IPS DF 4.7 (cell line): ENCODE measurements at regions not wholly inside any gene's neighbourhood (a gene's known extent, or its start where the extent isn't known, plus 50 kb on each side); places are given as distances from the start of the nearest gene placed in this dataset.

Experiments used
- DNase-seq: peaks from one replicate; pipeline ENCODE4 v3.0.0-alpha.2; 2013; ENCODE audit warnings: low spot score; ENCODE audit errors: extremely low read depth

DNA sequence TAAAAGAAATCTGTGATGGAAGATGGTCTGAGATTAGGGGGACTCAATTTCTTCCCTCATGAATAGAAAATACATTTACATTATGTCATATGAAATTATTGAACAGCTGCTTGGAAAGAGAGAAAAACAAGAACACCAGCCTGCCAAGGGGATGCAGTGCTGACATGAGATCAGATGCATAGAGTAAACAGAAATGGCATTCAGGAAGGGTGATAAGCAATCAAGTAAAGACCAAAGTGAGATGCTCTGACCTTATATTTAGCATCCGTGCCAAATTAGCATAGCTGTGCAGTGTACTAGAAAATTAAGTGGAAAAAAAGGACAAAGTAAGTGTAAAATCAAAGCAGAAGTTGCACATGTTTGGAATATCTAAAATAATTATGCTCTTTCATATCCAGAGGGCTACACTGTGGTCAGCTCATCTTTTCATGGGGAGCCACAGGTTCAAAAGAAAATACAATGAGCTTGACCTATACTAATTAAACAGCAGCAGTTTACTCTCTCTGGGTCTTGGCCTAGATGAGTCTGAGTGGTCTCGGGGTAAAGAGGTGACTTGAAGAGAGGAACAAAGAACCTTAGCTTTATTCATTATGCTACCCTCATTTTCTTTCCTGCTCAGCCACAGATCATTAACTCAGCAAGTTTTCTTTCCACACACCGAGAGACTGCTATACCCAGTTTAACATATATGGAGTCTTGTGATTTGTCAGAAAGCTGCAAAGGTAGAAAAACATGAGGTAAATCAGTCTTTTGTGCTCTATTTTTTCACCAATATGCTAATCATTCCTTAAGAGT lies 359.4 kb upstream of the FOXG1 start:
- DNase-seq = no peak

DNA sequence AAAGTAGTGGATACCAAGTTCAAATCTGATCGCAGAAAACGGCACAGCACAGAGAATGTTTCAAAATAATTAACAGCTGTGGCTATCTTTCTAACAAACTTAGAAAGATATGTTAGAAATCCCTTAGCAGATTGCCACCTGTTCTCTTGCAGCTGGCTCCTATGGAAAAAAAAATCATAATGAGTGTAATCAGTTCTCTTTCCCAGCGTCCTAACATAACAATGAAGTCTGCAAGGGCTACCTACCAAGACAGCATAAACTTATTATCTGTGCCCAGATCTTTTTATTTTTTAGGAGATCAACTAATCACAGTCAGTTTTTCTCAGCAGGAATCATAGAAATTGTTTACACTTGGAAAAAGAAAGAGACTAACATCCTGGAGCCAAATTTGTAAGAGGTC lies 358.6 kb upstream of the FOXG1 start:
- DNase-seq = no peak

DNA sequence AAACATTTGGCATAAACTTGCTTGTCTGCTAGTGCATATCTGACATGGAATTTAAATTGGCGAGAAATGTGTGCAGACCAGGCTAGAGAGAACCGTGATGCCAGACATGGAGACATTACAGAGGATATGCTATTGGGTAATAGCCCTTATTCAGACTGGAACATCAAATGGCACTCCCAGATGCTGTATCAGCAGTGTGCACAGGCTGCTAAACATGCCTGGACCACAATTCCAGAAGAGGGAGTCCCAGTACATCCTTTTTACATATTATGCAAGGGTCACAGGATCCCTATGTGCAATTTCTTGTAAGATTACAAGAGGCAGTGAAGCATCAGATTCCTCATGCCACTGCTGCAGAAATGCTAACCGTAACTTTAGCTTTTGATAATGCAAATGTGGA lies 354.5 kb upstream of the FOXG1 start:
- DNase-seq = no peak

DNA sequence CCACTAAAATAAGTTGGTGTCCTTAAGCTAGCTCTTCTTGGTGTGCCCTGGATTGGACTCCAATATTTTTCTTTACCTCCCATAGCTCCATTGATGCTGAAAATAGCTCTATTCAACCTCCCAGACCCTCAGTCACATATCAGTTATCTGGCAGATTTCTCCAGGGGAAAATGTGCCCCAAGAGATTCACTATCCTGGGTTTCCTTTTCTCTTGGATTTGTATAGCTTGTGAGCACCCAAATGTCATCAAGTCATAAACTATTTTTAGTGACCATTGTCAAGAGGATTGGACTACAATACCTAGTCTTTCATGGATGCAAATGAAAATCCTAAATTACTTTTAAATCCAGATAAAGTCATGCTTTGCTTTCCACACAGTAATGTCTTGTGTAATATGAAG lies 339.6 kb upstream of the FOXG1 start:
- DNase-seq = no peak

DNA sequence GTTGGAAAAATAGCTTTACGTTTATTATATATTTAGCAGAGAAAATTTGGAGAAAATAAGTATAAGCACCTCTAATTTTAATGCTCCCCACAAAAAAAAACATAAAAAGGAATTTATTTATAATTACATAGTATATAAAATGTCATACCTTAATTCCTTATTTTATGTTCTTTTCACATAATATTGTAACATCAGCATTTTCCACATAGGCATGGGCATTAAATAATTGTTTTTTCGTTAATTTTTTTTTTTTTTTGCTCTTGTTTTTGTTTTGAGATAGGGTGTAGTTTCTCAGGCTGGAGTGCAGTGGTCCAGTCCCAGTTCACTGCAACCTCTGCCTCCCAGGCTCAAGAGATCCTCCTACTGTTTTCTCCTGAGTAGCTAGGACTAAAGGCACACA lies 329.8 kb upstream of the FOXG1 start:
- no peak for DNase-seq

DNA sequence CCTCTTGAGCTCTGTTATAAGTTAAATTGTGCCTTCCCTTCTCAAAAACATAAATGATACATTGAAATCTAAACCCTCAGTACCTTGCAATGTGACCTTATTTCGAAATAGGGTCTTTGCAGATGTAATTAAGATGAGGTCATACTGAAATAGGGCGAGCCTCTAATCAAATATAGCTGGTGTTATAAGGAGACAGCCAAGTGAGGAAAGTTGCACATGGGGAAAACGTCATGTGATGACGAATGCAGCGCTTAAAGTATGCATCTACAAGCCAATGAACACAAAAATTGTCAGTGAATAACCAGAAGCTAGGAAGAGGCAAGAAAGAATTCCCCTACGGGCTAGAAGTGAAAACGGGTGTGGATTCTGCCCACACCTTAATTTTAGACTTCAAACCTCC lies 305.2 kb upstream of the FOXG1 start:
- no peak for DNase-seq

DNA sequence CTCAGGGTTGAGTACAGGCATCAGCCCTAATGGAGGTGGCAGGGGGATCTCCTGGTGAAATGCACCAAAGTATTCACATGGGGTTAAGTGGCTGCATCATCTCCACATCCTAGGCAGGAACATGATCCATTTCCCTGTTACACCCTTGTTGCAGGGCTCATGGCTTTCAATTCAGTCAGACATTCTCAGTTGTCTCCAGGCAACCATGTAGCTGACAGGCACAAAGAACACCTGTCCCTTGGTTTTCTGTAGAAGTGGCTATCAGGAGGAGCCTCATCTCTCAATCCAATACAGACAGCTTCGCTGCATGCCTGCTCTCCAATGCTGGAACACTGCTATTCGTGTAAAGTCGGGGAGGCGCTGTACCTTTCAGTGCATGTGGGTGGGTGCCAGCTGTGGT lies 299.0 kb upstream of the FOXG1 start:
- DNase-seq = no peak

DNA sequence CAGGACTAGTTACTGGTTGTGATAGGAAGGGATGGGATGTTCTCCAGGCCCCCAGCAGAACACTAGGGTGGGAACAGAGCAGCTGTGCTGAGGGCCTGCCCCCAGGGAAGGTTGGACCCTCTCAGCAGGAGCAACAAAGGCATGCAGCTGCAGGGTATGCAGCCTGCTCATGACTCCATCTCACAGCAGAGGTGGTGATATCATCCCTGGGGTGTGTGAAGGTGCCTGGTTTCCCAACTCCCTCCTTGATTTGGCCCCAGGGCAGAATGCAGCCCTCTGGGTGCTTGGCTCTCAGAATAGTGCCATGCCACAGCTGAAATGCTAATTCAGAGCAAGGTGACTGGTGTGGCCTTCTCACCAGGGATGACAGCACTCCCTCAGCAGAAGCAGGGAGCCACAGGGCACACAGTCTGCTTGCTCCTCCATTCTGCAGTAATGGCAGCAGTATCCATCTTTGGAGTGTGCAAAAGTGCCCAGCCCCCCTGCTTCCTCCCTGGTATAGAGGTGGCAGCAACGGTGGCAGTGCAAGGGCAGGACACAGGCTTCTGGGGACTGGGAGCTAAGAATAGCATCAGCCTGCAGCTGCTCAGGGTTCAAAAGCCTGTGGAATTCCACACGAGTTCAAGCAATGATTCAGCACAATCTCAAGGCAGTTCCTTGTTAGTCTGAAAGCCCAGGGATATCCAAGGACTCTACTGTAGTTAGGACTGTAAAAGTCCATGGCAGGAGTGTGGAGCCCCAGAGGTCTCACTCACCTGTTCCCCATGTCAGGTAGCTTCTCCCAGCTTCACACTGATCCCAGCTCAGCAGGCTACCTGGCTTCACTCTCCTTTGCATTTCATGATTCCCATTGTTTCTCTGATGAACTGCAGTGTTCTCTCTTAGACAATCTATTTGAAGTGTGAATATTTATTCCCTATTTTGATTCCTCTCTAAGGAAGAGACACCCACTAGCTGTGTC lies 298.1 kb upstream of the FOXG1 start:
- DNase-seq = no peak

DNA sequence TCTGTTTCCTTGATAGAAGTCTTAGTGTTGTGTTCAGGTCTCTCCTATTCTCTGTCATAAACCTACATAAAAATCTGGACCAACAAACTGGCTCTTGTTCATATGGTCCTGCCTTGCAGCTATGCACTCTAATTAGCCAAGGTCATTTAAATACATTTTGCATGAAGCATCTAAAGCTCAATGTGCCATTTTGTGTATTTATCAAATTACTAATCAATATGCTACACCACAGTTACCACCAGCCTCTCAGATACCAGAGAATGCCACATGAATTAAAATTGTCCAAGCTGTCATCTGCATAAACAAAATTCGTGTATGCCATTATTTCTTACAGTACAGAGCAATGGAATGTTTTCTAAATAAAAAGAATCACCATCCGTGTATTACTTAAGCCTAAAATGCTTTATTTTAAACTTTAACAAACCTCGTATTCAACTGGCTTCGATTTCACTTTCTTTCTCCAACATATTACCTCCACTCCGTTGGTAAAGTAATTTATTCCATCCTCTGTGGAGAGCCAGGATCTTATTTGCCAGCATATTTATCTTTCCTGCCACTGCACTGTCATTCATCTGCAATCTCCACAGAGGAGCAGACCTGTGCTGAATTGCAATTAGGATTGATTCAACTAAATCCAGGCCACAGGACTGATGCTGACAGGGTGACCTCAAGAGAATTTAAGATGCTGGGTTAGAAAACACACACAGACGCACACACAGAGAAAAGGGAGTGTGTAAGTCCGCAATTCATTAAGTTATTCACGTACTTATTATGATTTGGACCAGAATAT lies 284.1 kb upstream of the FOXG1 start:
- DNase-seq = no peak

DNA sequence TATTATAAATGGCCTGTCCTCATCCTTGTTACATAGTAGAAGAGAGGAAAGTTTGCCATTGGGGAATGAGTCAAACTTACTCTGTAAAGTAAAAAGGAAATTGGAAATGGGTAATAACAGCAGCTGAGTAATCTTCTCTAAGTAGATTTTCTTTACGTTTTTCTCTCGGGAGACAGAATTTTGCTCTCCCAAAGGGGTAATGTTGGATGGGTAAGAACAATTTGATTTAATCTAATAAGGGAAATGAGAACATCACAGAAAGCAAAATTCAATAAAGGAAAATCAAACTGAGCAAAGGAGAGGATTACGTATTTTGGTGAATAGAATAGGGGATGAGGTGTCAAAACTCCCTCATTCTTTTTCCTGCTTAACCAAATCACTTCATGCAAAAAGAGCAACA lies 283.1 kb upstream of the FOXG1 start:
- DNase-seq = no peak

DNA sequence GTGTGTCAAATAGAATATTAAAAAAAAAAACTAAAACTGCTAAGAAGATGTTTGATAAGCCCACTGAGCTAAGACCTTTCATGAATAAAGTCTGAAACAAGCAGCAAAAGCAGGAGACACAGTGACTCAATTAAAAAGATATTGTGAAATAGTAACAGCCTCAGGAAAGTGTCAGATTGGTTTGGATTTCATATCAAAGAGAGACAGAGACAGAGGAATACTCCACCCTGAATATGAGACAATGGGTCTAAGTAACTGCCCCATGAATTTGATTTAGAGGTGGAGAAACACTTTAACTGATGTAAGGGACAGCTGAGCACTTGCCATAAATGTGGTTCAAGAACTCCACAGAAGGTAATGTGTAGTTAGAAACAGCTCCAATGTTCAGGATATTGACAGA lies 277.9 kb upstream of the FOXG1 start:
- no peak for DNase-seq

DNA sequence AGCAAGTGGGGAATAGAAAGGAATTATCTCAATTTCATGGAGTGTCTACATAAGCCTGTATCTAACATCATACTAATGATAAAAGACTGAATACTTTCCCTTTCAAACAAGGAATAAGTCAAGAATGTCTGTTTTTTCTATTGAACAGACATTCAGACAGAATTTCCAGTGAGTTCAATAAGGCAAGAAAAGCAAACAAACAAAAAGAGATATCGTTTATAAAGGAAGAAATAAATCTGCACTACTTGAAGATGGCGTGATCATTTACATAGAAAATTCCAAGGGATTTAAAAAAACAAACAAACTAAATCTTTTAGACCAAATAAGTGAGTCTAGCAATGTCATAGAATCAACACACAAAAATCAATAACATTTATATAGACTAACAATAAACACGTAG lies 273.1 kb upstream of the FOXG1 start:
- no peak for DNase-seq

DNA sequence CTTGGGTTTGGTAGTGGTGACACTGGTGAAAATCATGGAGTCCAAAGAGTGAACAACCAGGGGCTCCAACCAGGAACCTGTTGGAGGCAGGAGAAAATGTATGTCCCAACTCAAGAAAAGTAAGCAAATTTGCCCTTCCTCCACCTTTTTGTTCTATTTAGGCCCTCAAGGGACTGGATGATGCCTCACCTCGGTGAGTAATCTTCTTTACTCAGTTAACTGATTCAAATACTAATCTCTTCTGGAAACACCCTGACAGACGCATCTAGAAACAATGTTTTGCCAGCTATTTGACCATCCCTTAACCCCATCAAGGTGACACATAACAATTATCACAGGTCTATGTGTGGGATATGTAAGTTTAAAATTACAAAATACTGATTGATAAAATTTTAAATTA lies 272.4 kb upstream of the FOXG1 start:
- no peak for DNase-seq

DNA sequence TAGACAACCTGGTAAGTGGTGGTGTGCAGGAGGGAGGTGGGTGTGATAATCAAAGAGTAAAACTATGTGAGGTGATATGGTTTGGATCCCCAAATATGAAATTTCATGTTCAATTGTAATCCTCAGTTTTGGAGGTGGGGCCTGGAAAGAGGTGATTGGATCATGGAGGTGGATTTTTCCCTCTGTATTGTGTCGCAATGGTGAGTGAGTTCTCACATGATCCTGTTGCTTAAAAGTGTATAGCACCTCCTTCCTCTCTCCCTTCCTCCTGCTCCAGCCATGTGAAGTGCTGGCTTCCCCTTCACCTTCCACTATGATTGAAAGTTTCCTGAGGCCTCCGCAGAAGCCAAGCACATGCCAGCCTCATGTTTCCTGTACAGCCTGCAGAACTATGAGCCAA lies 270.2 kb upstream of the FOXG1 start:
- DNase-seq = no peak

DNA sequence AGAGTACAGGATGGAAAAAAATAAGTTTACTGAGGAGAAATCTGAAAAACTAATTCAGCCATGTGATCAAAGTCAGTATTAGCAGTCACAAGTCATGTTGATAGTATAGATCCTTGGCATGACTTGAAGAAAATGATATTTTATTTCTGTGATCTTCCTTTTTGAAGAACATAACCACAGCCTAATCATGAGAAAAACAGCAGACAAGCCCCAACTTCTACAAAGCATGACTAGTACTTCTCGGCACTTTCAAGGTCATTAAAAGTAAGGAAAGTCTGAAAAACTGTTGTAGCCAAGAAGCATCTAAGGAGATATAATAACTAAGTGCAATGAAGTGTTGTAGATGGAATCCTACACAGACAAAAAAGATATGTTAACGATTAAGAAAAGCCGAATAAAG lies 264.1 kb upstream of the FOXG1 start:
- DNase-seq = no peak

DNA sequence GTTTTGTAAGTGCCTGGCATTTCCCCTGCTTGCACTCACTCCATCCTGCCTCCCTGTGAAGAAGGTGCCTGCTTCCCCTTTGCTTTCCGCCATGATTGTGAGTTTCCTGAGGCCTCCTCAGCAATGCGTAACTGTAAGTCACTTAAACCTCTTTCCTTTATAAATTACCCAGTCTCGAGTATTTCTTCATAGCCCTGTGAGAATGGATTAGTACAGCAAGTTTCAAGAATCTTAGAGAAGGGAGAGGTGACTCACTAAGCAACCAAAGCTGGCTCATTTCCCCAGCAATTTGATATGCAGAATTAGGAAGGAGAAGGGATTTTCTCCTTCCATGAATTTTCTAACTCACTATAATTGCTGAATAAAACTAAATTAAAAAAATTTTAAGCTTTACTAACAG lies 251.0 kb upstream of the FOXG1 start:
- DNase-seq = no peak

DNA sequence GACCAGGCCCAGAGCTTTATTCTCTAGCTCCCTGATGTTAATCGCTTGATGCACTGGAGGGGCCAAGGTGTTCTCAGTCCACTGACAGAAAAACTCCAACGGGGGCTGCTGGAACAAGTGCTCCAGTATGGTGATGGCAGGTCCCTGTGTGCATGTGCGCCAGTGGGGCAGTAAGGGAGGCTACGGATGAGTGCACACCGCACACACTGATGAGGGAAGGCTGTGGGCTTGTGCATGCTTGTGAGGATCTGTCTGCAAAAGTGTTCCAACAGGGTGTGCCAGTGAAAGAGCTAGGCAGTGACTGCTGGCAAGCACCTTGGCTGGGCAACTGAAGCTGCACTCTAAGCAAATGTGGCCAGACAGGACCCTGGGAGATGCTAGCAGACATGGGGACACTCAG lies 229.7 kb upstream of the FOXG1 start:
- DNase-seq = no peak

DNA sequence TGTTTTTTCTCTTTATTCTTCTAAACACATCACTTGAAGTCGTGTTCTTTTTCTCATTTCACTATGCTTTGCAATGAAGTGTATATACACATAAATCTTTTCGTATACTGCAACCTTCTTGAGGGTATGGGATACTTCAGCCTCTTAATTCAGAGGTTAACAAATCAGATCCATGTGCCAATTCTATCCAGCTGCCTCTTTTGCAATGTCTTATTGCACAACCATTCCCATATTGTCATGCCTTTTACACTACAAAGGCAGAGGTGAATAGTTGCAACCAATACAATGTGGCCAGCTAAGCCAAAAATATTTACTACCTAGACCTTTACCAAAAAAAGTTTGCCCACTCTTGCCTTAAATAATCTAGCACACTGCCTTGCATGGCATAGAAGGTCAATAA lies 224.5 kb upstream of the FOXG1 start:
- DNase-seq = no peak

DNA sequence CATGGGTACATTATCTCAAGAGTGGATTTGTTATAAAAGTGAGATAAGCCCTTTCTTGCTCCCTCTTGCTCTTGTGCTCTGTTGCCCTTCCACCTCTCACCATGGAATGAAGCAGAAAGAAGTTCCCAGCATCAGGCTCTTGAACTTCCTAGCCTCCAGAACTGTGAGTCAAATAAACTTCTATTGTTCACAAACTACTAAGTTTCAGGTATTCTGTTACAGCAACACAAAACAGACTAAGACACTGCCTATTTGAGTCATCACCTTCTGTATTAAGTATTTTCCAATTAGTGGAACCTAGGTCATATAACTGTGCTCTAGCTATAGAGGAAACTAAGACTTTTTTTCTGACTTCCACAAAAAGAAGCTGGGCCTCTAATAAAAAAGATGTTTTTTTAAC lies 201.2 kb upstream of the FOXG1 start:
- DNase-seq = no peak

DNA sequence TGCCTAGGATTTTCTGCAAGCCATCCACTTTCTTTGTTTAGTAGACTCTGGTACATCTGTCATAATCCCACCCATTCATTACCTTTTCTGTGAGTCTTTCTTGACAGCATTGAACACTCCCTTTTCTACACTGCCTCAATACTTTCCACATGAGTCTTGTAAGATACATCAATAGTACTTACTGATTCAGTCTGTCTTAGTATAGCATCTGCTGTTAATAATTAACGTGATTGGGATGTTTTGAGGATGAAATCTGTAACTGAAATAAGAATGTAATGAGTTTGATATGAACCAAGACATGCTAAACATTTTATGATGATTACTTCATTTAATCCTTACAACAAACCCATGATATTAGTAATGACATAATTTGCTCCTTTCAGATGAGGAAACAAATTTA lies 196.2 kb upstream of the FOXG1 start:
- DNase-seq = no peak

DNA sequence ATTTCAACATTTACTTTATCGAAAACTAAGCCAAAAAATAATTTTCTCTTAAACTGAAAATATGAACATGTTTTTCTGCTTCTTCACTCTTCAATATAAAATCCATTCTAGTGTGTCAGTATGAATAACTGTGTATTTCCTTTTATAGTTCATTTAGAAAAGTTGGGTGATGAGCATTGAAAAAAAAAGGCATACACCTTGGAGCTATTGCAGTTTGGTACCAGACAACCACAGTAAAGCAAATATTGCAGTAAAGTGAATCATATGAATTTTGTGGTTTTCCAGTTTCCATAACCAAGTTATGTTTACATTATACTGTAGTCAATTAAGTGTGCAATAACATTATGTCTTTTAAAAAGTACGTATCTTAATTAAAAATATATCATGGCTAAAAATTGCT lies 195.0 kb upstream of the FOXG1 start:
- DNase-seq = no peak

DNA sequence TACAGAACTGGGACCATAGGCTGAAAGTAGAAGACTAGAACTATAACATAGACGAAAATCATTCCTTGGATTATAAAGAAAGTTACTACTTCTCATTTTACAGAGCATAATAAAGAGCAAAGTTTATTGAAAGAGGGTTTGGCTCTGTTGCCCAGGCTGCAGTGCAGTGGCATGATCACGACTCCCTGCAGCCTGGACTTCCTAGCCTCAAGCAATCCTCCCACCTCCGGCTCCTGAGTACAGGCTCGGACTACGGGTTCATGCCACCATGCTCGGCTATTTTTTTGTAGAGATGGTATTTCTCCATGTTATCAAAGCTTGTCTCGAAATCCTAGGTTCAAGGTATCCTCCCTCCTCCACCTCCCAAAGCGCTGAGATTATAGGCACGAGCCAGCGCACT lies 190.1 kb upstream of the FOXG1 start:
- DNase-seq = no peak
